ENCODE measurements at regions not wholly inside any gene's neighbourhood (a gene's known extent, or its start where the extent isn't known, plus 50 kb on each side); places are given as distances from the start of the nearest gene placed in this dataset.

- TF ChIP-seq CTCF (IDR thresholded peaks at IDR 0.05; ENCODE audit: low read depth, low read length, poor library complexity, severe bottlenecking) (no peak), EZH2phosphoT487 (IDR thresholded peaks at IDR 0.05; ENCODE audit: borderline replicate concordance, low read length) (no peak)
Measured at GRCh38 chr10:10118131-10118530, 899.5 kb upstream of the CELF2 start.

Data from DOHH2 (cell line).